ENCODE measurements at regions not wholly inside any gene's neighbourhood (a gene's known extent, or its start where the extent isn't known, plus 50 kb on each side); places are given as distances from the start of the nearest gene placed in this dataset.
A peak's percentile ranks its signal among the peaks of the same experiment; 100 is the strongest.

DNA sequence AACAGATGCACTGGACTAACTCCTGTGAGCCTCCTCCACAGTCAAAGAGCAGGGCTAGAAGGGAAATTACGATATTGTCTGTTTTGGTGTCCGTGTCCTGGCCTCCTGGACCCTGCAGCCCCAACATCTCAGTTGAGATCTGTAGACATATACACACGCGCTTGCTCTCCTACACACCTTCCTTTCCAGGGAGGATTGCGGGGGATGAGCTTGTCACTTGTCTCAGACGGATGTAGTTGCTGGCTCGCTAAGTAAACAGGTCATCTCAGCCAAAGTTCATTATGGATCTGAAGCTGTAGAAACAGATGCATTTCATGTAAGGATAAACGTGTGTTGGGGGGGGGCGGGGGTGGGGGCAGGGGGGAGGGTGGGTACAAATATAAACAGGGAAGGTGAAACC is 549.3 kb downstream of the CCDC171 start:
- Histone ChIP-seq H3K4me1 (peaks cover 0 to 80% (median 29%) of the 10 kb centered on the region in 4 donors), H3K27me3 (no peaks in the 10 kb centered on the region), H3K27ac (peak overlapping the region in 1 of 4 donors; percentile 59), H3K9me3 (no peaks in the 10 kb centered on the region), H3K36me3 (no peaks in the 10 kb centered on the region), H3K4me3 (no peak overlapping the region)
- DNase-seq (ENCODE audit: low spot score in 2 of 2): no peak
- 75 to 82% methylated on average over 9 of the region's 9 CpGs for WGBS, 2 donors
- TF ChIP-seq, protein P1, sequence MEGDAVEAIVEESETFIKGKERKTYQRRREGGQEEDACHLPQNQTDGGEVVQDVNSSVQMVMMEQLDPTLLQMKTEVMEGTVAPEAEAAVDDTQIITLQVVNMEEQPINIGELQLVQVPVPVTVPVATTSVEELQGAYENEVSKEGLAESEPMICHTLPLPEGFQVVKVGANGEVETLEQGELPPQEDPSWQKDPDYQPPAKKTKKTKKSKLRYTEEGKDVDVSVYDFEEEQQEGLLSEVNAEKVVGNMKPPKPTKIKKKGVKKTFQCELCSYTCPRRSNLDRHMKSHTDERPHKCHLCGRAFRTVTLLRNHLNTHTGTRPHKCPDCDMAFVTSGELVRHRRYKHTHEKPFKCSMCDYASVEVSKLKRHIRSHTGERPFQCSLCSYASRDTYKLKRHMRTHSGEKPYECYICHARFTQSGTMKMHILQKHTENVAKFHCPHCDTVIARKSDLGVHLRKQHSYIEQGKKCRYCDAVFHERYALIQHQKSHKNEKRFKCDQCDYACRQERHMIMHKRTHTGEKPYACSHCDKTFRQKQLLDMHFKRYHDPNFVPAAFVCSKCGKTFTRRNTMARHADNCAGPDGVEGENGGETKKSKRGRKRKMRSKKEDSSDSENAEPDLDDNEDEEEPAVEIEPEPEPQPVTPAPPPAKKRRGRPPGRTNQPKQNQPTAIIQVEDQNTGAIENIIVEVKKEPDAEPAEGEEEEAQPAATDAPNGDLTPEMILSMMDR (IDR thresholded peaks at IDR 0.05): no peak
- TF ChIP-seq EP300 (IDR thresholded peaks at IDR 0.05) (no peak), POLR2A (IDR thresholded peaks at IDR 0.05) (no peak)

DNA sequence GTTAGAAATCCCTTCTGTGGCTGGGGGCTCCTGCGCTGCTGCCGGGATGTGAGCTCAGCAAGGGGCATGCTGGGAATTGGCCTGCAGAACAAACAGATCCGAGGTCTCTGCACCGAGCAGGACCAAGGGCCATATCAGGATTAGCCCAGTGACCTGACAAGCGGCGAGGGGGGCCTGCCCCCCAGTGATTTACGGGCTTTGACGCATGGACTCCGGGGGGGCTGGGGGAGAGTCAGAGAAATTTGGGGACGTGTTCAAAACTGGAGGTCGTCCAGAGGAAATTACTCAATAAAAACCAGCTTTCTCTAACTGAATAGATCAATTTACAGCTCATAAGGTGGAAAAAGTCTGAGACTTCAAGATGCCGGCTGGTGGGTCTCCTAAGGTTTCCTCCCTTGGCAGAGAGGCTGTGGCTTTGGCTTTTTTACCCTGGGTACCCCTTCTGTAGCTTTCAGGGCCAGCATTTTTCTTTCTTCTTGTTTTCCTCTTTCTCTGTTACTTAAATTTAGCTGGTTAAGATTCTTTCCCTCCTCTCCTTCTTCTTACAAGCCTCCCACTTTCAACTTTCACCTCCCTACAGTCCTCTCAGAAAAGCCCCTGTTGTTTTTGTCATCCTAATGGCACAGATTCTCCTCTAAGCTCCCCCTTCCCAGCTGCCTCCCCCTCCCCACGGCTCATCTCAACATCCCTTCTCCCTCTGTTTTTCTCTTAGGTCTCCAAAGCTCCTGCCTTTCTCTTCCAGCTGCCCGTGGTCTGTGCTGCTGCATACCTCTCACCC is 551.0 kb downstream of the CCDC171 start:
- TF ChIP-seq EP300 (IDR thresholded peaks at IDR 0.05) (peak in 1 of 2 donors; percentile 42), POLR2A (IDR thresholded peaks at IDR 0.05) (no peak)
- TF ChIP-seq, protein P1 (IDR thresholded peaks at IDR 0.05): no peak
- Histone ChIP-seq H3K27me3 (no peaks in the 10 kb centered on the region), H3K9me3 (no peaks in the 10 kb centered on the region), H3K4me1 (peaks cover 0 to 80% (median 29%) of the 10 kb centered on the region in 4 donors), H3K27ac (peak overlapping the region in 2 of 4 donors; percentile 1 to 67), H3K36me3 (no peaks in the 10 kb centered on the region), H3K4me3 (no peak overlapping the region)
- peak in 1 of 2 donors; percentile 12 for DNase-seq (ENCODE audit: low spot score in 2 of 2)
- WGBS, 2 donors: 28 to 30% methylated on average over 14 of the region's 14 CpGs

GRCh38 chr9:16105168-16106020 is 552.6 kb downstream of the CCDC171 start:
- no peaks in the 10 kb centered on the region for H3K36me3 ChIP-seq
- H3K4me3 ChIP-seq: no peak overlapping the region
- peaks cover 0 to 65% (median 19%) of the 10 kb centered on the region in 4 donors for H3K4me1 ChIP-seq
- 61 to 63% methylated on average over 9 of the region's 9 CpGs for WGBS, 2 donors
- no peak for DNase-seq (ENCODE audit: low spot score in 2 of 2)
- H3K27ac ChIP-seq: peak overlapping the region in 2 of 4 donors; percentile 42 to 52
- TF ChIP-seq POLR2A (IDR thresholded peaks at IDR 0.05) (no peak), EP300 (IDR thresholded peaks at IDR 0.05) (no peak)
- TF ChIP-seq, protein P1 (IDR thresholded peaks at IDR 0.05): no peak
- no peaks in the 10 kb centered on the region for H3K9me3 ChIP-seq
- no peaks in the 10 kb centered on the region for H3K27me3 ChIP-seq

- H3K4me1 ChIP-seq: peaks cover 0 to 58% (median 14%) of the 10 kb centered on the region in 4 donors
- no peak for DNase-seq (ENCODE audit: low spot score in 2 of 2)
- TF ChIP-seq POLR2A (IDR thresholded peaks at IDR 0.05) (no peak), EP300 (IDR thresholded peaks at IDR 0.05) (no peak)
- TF ChIP-seq, protein P1 (IDR thresholded peaks at IDR 0.05): no peak
- no peaks in the 10 kb centered on the region for H3K9me3 ChIP-seq
- H3K36me3 ChIP-seq: no peaks in the 10 kb centered on the region
- no peaks in the 10 kb centered on the region for H3K27me3 ChIP-seq
- no peak overlapping the region for H3K4me3 ChIP-seq
- H3K27ac ChIP-seq: peak overlapping the region in 2 of 4 donors; percentile 42 to 52
- WGBS, 2 donors: 27 to 41% methylated on average over 9 of the region's 9 CpGs
These were observed 553.3 kb downstream of the CCDC171 start for GRCh38 chr9:16106021-16106571.

Data from tibial nerve (tissue), 4 donors.